GM18507 (cell line): ENCODE measurements at regions not wholly inside any gene's neighbourhood (a gene's known extent, or its start where the extent isn't known, plus 50 kb on each side); places are given as distances from the start of the nearest gene placed in this dataset.

Experiments
- DNase-seq: peaks from one replicate; pipeline ENCODE4 v3.0.0; 2011; ENCODE audit warnings: low read depth; ENCODE audit not compliant: insufficient read length; ENCODE audit errors: extremely low spot score
- FAIRE-seq: peaks from 2 replicates; lab custom pipeline; 2011; peaks lifted over from hg19 to GRCh38; lab: Jason Lieb, UNC

- FAIRE-seq (no peak), DNase-seq (no peak)
Measured at GRCh38 chr7:35365523-35365922, 111.6 kb upstream of the TBX20 start.

GRCh38 chr7:35362341-35362740 is 108.4 kb upstream of the TBX20 start:
- DNase-seq, result no peak
- FAIRE-seq, result no peak

- DNase-seq (no peak), FAIRE-seq (no peak)
Measured at GRCh38 chr7:35359423-35359822, 105.5 kb upstream of the TBX20 start.

- FAIRE-seq (no peak), DNase-seq (no peak)
Measured at GRCh38 chr7:35356495-35356894, 102.6 kb upstream of the TBX20 start.

GRCh38 chr7:35355911-35356310 is 102.0 kb upstream of the TBX20 start:
- no peak for FAIRE-seq
- DNase-seq, result no peak

GRCh38 chr7:35355199-35355598 is 101.3 kb upstream of the TBX20 start:
- DNase-seq (no peak), FAIRE-seq (no peak)

- no peak for FAIRE-seq
- DNase-seq, result no peak
Measured at GRCh38 chr7:35353481-35353880, 99.6 kb upstream of the TBX20 start.

- no peak for FAIRE-seq
Measured at GRCh38 chr7:35351466-35351865, 97.6 kb upstream of the TBX20 start.

GRCh38 chr7:35348611-35349400 is 94.9 kb upstream of the TBX20 start:
- DNase-seq (no peak), FAIRE-seq (no peak)

More at GRCh38 chr7:35351466-35351865, 97.6 kb upstream of the TBX20 start:
- no peak for DNase-seq

- DNase-seq (no peak), FAIRE-seq (no peak)
Measured at GRCh38 chr7:35342786-35343185, 88.9 kb upstream of the TBX20 start.

- DNase-seq, result no peak
- FAIRE-seq, result no peak
Measured at GRCh38 chr7:35339811-35340210, 85.9 kb upstream of the TBX20 start.

- FAIRE-seq (no peak), DNase-seq (no peak)
Measured at GRCh38 chr7:35336444-35336843, 82.5 kb upstream of the TBX20 start.

GRCh38 chr7:35334506-35334905 is 80.6 kb upstream of the TBX20 start:
- no peak for DNase-seq
- FAIRE-seq, result no peak

- FAIRE-seq (no peak), DNase-seq (no peak)
Measured at GRCh38 chr7:35333265-35333664, 79.4 kb upstream of the TBX20 start.

GRCh38 chr7:35331730-35332678 is 78.1 kb upstream of the TBX20 start:
- DNase-seq, result no peak
- FAIRE-seq, result no peak

GRCh38 chr7:35329026-35329425 is 75.1 kb upstream of the TBX20 start:
- DNase-seq, result no peak
- no peak for FAIRE-seq

GRCh38 chr7:35319606-35320005 is 65.7 kb upstream of the TBX20 start:
- DNase-seq, result no peak

GRCh38 chr7:35316549-35316948 is 62.6 kb upstream of the TBX20 start:
- DNase-seq, result no peak
- FAIRE-seq, result no peak

More at GRCh38 chr7:35319606-35320005, 65.7 kb upstream of the TBX20 start:
- FAIRE-seq, result no peak

- no peak for FAIRE-seq
- no peak for DNase-seq
Measured at GRCh38 chr7:35315517-35315916, 61.6 kb upstream of the TBX20 start.

GRCh38 chr7:35314354-35314753 is 60.5 kb upstream of the TBX20 start:
- FAIRE-seq (no peak), DNase-seq (no peak)

- FAIRE-seq, result no peak
- DNase-seq, result no peak
Measured at GRCh38 chr7:35313575-35313974, 59.7 kb upstream of the TBX20 start.
